ENCODE measurements at regions not wholly inside any gene's neighbourhood (a gene's known extent, or its start where the extent isn't known, plus 50 kb on each side); places are given as distances from the start of the nearest gene placed in this dataset.

DNA sequence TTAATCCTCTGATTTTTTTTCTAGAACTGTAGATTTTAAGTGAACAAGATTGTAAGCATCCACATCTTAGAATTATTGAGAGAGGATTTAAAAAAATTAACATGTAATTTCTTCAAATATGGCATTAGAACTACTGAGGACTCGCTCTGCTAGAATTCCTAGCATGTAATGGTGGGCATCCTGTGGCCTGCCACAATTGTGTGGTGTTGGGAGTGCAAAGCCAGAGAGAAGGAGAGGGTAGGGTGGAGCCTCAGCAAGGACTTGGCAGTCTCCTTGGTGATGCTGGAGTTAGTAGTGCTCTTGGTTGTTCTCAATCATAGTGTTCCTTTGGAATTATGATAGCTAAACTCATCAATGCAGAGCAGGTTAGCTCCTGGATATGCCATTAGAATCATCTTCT is 443.9 kb upstream of the TBL1XR1 start:
- no peak for DNase-seq (ENCODE audit: low read depth, low spot score)
- H3K4me3 ChIP-seq (ENCODE audit: low read depth, low read length) = no peak overlapping the region
- POLR2A ChIA-PET = no interaction called here
- TF ChIP-seq, protein P1, sequence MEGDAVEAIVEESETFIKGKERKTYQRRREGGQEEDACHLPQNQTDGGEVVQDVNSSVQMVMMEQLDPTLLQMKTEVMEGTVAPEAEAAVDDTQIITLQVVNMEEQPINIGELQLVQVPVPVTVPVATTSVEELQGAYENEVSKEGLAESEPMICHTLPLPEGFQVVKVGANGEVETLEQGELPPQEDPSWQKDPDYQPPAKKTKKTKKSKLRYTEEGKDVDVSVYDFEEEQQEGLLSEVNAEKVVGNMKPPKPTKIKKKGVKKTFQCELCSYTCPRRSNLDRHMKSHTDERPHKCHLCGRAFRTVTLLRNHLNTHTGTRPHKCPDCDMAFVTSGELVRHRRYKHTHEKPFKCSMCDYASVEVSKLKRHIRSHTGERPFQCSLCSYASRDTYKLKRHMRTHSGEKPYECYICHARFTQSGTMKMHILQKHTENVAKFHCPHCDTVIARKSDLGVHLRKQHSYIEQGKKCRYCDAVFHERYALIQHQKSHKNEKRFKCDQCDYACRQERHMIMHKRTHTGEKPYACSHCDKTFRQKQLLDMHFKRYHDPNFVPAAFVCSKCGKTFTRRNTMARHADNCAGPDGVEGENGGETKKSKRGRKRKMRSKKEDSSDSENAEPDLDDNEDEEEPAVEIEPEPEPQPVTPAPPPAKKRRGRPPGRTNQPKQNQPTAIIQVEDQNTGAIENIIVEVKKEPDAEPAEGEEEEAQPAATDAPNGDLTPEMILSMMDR (IDR thresholded peaks at IDR 0.05; ENCODE audit: insufficient read depth, low read length, missing control alignments) = no peak
- CTCF ChIA-PET = no interaction called here

DNA sequence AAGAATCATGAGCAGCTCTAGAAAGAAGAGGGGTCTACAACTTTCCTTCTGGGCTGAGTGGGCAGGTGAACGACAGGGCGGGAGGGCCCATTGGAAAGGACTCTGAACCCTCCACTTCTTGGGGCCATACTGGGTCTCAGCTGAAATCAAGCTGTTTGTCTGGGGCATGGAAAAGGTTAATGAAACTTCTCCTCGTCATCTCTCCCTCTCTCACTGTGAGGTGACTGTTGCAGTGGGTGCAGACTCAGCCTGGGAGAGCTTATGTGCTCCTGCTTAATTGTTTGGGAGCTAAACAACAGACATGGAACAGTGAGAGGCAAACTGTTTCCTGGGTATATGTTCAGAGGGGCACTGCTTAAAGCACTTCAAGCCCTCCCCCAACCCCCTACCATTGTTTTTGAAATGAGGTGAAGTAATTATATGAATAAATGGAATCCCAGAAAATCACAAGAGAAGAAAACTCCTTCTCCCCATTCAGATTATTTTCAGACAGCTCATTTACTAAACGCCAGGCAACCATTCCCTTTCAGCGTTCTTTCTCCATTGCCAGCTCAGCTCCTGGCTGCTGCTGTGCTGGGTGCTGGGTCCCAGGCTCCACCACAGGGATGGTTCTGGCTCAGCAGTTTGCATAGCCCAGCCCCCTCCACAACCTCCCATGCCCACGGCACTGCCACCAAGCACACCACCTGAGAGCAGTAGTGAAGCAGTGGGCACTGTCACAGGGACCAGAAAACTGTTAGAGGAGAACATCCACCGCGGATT is 444.9 kb upstream of the TBL1XR1 start:
- H3K4me3 ChIP-seq (ENCODE audit: low read depth, low read length) = no peak overlapping the region
- TF ChIP-seq, protein P1 (IDR thresholded peaks at IDR 0.05; ENCODE audit: insufficient read depth, low read length, missing control alignments) = no peak
- CTCF ChIA-PET = interaction anchor here (1.0 kb wide), 1 partner anchor 11 kb away, joined by 4 read pairs; no protein-coding TSS in a partner anchor
- DNase-seq (ENCODE audit: low read depth, low spot score) = no peak
- POLR2A ChIA-PET = no interaction called here

DNA sequence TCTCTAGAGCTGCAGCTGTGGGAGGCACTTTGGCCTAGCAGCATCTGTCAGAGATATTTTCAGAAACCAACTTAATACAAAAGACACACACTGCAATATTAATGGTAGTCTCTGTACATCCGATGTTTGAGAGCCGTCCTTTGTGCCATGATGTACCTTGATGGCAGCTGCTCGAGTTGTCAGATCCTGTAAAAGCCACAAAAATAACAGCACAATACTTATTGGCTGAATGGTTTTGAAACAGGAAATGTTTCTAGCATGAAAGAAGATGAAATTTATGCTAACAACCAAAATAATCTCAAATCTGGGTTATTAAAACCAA is 445.5 kb upstream of the TBL1XR1 start:
- DNase-seq (ENCODE audit: low read depth, low spot score) = no peak
- CTCF ChIA-PET = interaction anchor here (1.0 kb wide), 1 partner anchor 11 kb away, joined by 4 read pairs; no protein-coding TSS in a partner anchor
- no peak overlapping the region for H3K4me3 ChIP-seq (ENCODE audit: low read depth, low read length)
- POLR2A ChIA-PET = no interaction called here
- TF ChIP-seq, protein P1 (IDR thresholded peaks at IDR 0.05; ENCODE audit: insufficient read depth, low read length, missing control alignments) = no peak

DNA sequence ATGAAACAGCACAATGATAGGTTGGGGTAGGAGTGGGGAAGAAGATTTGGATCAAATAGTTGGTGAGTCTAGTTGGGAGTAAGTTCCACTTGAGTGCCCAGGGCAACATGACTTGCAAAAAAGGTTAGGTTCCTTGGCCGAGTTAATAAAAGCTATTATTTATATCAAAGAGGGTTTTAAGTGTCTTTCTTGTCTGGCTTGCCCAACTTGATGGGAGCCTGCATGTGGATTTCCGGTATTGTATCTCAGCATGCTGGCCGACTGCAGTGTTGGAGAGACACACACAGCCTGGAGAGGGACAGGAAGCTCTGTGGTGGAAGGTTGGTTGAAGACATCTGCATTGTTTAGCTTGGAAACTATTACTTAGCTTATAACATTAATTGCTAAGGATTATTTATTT is 449.5 kb upstream of the TBL1XR1 start:
- ChIA-PET POLR2A (no interaction called here), CTCF (interaction anchor here (0.5 kb wide), 1 partner anchor 662 kb away, joined by 3 read pairs; no protein-coding TSS in a partner anchor)
- TF ChIP-seq, protein P1 (IDR thresholded peaks at IDR 0.05; ENCODE audit: insufficient read depth, low read length, missing control alignments) = no peak
- DNase-seq (ENCODE audit: low read depth, low spot score) = no peak
- H3K4me3 ChIP-seq (ENCODE audit: low read depth, low read length) = no peak overlapping the region

DNA sequence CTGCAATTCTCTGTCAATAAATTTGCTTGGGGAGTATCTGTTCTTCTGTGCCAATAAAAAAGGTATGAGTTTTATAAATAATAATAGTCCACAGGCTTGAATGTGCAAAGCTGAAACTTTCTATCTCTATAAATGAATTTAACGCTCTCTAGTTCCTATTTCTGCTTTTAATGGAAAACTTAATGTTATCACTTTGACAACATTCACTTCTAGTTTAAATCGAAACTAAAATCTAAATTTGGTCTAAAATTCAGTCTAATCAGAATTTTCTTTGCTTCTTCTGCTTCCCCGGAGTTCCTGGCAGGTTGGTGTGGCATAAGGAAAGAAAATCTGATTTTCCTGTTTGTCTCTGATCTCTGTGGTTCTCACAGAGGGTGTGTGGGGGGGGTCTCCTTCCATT is 450.1 kb upstream of the TBL1XR1 start:
- no peak overlapping the region for H3K4me3 ChIP-seq (ENCODE audit: low read depth, low read length)
- ChIA-PET POLR2A (no interaction called here), CTCF (no interaction called here)
- TF ChIP-seq, protein P1 (IDR thresholded peaks at IDR 0.05; ENCODE audit: insufficient read depth, low read length, missing control alignments) = no peak
- DNase-seq (ENCODE audit: low read depth, low spot score) = no peak

DNA sequence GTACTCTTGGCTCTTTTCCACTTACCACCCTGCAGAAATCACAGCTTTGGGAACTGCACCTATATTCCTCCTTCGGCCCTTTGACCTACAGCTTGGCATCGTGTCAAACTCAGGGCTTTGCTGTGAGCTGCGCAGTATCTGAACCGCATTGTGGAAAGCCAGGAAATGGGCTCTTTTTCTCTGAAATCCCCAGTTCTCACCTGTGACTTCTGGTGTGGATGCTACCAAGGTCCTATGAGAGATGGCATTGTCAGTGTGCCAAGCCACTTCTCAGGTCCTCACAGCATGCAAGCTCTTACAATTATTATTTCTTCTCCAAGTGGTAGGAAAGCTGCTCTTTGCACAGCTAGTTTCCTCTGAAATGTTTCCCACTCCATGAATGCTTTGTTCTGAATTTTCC is 450.6 kb upstream of the TBL1XR1 start:
- H3K4me3 ChIP-seq (ENCODE audit: low read depth, low read length) = no peak overlapping the region
- TF ChIP-seq, protein P1 (IDR thresholded peaks at IDR 0.05; ENCODE audit: insufficient read depth, low read length, missing control alignments) = no peak
- CTCF ChIA-PET = no interaction called here
- no peak for DNase-seq (ENCODE audit: low read depth, low spot score)
- POLR2A ChIA-PET = no interaction called here

Data from AG04449 (cell line).